Stimulated activated CD8-positive, alpha-beta memory T cell treated with anti-CD3 and anti-CD28 coated beads, Interleukin-4, amount 100 ng/mL, for 24 hours (primary cell): ENCODE measurements at regions not wholly inside any gene's neighbourhood (a gene's known extent, or its start where the extent isn't known, plus 50 kb on each side); places are given as distances from the start of the nearest gene placed in this dataset.

Source experiments
- DNase-seq: peaks from one replicate; pipeline ENCODE4 v3.0.0-alpha.2; 2020; ENCODE audit warnings: low read depth

DNA sequence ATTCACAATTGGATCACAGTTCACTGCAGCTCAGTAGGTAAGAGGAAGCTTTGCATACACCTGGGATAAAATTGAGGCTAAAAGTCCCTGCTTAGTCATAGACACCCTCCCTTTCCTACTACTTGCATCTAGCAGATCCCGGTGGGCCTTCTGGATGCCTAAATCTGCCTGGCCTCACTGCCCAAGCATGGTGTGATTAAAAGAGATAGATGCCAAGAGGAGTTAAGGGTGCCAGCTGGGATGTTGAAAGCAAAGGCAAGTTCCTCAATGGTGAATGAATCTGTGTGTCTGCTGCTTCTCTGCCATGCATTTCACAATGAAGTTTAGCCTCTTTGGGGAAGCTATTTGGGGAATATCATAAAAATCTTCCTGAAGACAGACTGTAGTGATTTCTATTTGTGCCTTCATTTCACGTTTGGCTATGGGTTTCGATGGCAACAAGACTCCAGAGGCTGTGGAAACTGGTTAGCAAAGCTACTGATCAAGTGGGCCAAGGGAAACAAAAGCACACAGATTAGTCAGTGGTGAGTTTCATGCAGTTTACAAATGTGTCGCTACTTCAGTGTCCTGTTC is 534.0 kb downstream of the ANKRD50 start:
- DNase-seq = no peak

DNA sequence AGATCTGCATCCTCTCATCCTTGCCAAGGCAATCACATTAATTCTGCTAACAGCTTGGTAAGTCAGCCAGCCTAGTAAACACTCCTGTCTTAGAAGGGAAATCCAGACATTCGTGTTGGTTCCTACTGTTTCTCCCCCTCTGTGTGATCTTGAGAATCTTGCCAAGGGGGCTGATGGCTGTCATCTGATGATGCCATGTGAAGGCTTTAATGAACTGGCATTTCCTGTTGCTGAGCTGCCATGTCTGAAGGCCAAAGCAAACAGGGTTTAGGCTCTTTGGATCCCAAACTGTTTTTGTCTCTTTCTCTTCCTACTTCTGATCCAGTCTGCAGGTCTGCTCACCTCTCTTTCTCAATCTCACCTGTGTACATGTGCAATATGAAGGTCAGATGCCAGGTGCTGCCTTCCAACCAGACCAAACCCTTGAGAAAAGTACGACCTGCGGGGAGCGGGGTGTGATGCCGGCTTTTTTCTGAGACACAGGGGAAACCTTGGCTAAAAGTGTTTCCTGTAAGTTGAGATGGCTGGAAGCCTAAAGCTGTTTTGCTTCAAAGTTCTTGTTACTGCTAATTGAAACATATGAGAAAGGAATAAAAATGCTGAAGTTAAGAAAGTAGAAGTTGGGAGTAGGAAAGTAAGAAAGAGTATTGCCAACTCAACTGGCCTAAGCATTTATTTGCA is 532.9 kb downstream of the ANKRD50 start:
- DNase-seq = no peak

DNA sequence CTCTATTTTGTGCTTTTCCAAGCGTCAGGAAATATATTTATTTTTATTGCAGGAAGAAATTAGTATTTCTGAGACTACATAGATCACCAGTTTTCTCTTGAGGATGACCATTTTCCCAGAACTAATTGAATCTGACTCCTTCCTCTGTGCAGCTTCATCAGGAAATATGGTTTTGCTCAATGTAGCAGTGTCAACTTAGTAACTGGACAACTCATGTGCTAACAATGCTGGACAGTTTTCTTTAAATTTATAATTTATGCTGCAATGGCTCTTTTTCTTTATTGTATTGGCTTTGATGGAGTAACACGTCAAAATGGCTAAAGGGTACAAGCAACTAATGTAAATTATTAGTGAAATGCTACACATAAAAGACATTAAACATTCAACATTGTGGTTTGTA is 531.5 kb downstream of the ANKRD50 start:
- no peak for DNase-seq

DNA sequence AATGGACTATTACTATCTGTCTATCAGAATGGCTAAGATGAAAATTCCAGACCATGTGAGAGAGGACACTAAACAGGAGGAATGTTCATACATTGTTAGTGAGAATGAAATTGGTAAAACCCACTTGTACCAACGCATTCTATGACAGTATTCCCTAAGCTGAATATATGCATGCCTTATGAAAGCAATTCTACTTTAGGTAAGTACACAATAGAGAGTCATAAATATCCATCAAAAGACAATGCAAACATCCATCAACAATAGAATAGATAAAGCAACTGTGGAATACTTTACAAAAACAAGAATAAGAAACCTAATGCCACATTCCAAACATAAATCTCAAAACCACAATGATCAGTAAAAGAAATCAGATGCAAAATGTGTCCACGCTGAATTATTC is 529.3 kb downstream of the ANKRD50 start:
- no peak for DNase-seq

- no peak for DNase-seq
Measured at GRCh38 chr4:124183926-124184325, 528.6 kb downstream of the ANKRD50 start.

- DNase-seq = no peak
Measured at GRCh38 chr4:124184792-124185191, 527.7 kb downstream of the ANKRD50 start.

DNA sequence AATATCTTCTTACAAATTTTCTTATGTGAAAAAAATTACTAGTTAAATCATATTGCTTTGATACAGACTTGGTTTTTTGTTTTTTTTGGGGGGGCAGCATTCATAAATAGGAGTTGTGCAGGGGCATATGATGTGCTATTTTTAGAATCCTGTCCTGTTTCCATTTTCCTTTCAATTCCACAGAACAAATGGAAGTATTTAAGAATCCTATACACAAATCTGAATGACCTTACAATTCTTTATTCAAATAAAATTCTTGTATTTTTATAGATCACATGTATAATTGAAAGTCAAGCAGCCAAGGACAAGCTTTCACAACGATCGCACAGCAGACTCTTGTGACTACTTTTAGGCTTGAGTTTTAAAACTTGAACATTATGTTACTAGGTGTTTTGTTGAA is 523.9 kb downstream of the ANKRD50 start:
- no peak for DNase-seq

GRCh38 chr4:124189545-124189944 is 523.0 kb downstream of the ANKRD50 start:
- DNase-seq = no peak

DNA sequence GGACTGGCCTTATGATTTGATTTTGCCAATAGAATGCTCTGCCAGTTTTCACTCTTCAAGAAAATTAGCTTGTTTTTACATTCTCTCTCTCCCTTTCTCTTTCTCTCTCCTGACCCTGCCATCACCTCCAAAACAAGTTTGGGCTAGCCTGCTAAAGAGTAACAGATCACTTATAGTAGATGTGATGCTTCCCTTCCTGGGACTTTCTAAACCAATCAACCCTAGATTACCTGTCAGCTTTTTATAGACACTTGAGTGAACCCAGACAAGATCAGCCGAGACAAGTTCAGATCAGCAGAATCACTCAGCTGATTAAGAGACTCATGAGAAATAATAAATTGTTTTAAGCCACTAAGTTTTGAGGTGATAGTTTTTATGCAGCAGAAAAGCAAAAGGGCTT is 521.2 kb downstream of the ANKRD50 start:
- DNase-seq = no peak

- no peak for DNase-seq
Measured at GRCh38 chr4:124192544-124192943, 520.0 kb downstream of the ANKRD50 start.

DNA sequence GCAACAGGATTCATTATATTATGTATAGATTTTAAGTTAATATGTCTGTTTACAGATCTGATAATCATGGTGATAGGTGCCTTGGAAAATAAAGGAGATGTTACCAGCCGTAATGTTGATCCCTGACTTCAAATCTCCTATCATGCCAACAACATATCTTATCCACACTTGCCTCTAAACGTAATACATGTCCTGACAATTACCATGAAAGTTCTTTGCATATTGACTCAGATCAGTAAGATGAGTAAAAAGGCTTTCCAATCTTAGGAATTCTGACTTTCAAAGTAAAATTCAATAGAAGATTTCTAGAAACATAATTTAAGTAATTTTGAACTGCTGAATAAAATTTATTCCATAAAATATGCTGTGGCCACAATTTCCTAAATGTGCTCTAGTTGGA is 513.3 kb downstream of the ANKRD50 start:
- no peak for DNase-seq

- DNase-seq = no peak
Measured at GRCh38 chr4:124199755-124200154, 512.8 kb downstream of the ANKRD50 start.

GRCh38 chr4:124201636-124202035 is 510.9 kb downstream of the ANKRD50 start:
- DNase-seq = no peak

DNA sequence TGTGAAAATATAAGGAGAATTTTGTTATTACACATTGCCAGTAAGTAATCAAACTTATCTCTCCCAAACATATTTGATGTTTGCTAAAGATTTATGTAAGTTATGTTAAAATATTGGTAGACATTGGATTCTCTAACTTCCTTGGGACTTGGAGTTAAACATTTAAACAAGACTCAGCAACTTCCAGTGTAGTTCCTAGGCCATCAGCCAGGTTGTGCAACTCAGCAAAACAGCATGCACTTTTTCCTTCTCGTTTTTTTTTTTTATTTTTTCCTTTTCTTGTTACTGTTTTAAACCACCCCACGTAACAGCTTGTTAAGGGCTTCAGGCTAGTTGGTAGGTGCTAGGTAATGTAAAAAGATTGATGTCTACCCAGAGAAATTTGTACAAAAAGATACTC is 510.4 kb downstream of the ANKRD50 start:
- no peak for DNase-seq

DNA sequence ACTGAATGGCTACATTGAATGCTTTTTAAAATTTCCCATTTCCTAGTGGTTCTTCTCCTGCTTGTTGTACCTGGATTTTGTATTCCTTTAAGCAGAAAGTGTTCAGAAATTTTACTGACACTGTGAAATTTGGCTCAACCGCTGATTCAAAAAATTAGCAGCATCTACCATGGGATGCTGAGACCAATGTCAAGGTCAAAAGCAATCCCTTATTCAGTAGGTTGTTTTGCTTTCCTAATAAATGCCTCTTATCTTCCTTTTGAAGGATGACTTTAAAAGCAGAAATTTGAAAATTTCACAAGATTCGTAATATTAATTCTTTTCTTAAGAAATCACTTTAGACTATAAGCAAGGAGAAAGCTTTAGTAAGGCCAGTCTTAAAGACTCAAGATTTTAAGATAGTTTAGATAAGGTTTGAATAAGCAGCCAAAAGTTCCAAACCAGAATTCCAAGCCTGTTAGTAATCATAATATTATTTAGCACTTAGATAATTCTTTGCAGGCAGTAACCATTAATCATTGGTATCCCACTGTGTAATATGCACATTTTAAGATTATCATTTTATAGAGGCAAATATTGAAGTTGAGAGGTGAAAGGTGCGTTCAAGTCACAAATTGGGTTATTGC is 508.8 kb downstream of the ANKRD50 start:
- no peak for DNase-seq

- DNase-seq = no peak
Measured at GRCh38 chr4:124206779-124207605, 505.5 kb downstream of the ANKRD50 start.

- DNase-seq = no peak
Measured at GRCh38 chr4:124209211-124209610, 503.3 kb downstream of the ANKRD50 start.

DNA sequence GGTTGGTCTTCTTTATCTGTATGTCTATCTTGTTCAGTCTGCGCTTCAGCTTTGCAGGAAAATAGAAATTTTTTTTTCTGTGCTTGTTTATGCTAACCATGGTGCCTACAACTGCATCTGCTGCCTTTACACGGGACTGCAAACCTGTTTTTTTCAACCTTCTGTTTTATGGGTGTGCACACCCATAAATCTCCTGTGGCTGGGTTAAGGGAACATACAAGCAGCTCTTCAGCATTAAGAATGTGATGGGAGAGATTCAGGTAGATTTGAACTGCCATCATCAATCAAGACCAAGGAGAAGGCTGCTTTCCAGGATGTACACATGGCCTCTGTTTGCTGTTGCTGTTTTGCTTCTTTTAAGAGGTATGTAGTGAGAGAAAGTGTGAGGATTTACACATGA is 502.9 kb downstream of the ANKRD50 start:
- no peak for DNase-seq

GRCh38 chr4:124210746-124211145 is 501.8 kb downstream of the ANKRD50 start:
- DNase-seq = no peak

DNA sequence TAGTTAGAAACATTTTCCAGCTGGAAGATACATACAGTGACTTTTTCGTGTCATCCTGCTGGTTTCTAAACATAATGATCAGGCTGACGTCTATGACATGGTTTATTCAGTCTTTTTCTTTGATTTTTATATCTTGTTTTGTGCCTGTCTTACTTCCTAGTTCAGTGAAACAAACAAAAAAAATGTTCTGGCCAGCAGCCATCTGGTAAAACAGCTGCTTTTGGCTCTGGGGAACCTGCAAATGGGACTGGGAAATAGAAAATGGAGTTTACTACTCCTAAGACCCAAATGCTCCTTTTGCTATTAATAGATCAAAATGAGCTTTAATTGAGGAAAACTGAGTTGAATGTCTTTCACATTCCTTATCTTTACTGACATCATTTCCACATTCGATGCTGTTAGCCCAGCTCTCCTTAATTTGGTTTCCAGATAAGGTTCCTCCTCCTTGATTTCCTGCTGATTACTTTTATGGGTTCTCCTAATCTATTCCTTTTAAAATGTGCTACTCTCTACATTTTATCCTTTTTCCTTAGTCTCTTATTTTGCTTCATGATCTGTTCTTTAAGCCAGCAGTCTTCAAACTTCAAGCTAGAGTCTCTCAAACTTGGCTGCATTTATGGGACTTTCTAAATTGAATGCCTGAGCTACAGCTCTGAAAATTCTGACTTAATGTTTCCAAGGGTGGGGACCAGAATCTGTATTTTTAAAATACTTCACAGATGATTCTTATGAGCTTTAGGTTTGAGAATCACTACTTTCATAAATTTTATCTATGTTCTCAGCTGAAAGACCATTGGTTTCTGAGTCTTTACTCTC is 499.5 kb downstream of the ANKRD50 start:
- no peak for DNase-seq

DNA sequence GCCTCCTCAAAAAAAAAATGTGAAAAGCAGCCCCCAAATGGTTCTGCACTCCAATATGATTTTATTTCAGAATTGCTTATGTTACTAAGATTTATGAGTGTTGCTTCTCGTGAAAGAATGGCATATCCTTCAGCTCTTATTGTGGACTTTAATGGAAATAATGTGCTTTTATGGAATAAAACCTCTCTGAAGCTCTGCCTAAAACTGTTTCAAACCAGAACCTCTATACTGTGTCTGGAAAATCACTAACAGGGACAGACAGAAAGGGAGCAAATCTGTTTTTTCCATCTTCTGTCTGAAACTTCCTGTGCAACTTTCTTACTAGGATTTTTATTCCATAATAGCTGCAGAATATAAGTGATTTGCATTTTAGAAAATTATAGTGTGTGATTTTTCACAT is 493.1 kb downstream of the ANKRD50 start:
- DNase-seq = no peak

GRCh38 chr4:124224256-124224655 is 488.3 kb downstream of the ANKRD50 start:
- no peak for DNase-seq
